Stimulated activated CD4-positive, alpha-beta T cell treated with anti-CD3 and anti-CD28 coated beads, TNF-alpha, amount 100 ng/mL, for 1 hour (primary cell): ENCODE measurements at regions not wholly inside any gene's neighbourhood (a gene's known extent, or its start where the extent isn't known, plus 50 kb on each side); places are given as distances from the start of the nearest gene placed in this dataset.
"Not testable (repeated sequence)": the region's sequence is repeated elsewhere in the genome, so short reads cannot be mapped to it uniquely, and the experiment has no call there.

Experiments used
- DNase-seq, 3 donors: peaks; one replicate each; pipeline ENCODE4 v3.0.0-alpha.2; 2020; ENCODE audit warnings: low read depth in 3 of 3, low spot score in 1 of 3

- DNase-seq, result no peak
Observed at GRCh38 chr10:14429043-14429700, 98.4 kb upstream of the FRMD4A start.

DNA sequence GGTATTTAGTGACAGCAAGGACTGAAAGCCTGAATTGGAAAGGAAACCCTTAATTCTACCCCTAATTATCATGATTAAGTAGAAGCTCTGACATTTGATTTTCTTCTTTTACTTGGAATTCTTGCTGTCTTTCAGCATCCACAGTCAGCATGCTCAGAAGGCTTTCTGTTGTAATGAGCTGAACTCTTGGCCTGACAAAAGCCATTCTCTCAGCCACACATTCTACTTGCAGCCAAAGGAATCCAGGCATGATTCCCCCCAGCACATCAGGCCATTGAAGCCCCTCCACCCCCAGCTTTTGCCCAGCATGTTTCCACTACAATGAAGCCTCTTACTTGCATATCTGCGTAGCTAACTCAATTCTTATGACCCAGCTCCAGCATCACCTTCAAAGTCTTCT lies 94.3 kb upstream of the FRMD4A start:
- DNase-seq, result no peak

DNA sequence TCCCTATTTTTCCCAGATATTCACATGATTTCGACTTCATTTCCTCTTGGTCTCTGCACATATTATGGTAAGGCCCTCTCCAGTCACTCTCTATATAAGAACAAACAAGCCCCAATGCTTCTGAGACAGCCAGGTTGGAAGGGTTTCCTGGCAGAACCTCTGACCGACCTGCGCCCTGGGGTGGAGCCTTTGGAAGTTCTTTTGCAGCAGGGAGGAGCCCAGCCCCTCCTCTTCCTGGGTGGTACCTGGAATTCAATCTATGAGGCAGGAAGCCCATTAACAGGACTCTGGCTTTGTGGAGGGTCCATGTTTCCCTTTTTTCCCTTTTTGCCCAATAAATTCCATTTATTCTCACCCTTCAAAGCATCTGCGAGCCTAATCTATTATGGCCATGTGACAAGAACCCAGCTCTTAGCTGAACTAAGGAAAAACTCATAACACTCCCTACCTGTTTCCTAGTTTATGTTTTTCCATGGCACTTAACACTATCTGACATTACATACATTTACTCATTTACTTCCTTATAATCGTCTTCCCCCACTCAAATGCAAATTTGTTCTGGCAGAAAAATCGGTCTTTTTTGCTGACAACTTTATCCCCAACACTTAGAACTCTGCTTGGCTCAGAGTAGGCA lies 92.5 kb upstream of the FRMD4A start:
- DNase-seq, result no peak

DNA sequence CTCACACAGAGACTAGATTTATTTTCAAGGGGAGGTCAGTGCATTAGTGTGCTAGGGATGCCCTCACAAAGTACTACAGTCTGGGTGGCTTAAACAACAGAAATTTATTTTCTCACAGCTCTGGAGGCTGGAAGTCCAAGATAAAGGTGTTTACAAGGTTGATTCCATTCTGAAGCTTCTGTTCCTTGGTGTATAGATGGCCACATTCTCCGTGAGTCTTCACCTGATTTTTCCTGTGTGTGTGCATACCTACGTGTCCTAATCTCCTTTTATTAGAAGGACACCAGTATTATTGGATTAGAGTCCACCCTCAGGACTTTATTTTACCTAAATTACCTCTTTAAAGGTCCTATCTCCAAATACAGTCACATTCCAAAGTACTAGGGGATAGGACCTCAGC lies 91.7 kb upstream of the FRMD4A start:
- no peak for DNase-seq

DNA sequence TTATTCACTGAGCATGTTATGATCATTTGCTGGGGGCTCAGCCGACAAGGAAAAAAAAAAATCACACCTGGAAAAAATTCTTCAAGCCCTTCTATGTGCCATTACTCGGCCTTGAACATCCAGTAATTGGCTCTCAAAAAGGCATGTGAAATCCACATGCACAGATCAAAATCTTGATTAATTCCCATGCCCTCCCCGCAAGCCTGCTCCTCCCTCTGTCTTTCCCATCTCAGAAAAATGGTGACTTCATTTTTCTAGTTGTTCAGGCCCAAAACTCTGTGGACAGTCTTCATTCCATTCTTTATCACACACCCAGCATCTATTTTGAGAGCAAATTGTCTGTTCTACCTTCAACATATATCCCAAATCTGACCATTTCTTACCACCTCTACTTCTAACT lies 91.2 kb upstream of the FRMD4A start:
- no peak for DNase-seq

GRCh38 chr10:14417336-14417735 lies 86.6 kb upstream of the FRMD4A start:
- not testable (repeated sequence) for DNase-seq

DNA sequence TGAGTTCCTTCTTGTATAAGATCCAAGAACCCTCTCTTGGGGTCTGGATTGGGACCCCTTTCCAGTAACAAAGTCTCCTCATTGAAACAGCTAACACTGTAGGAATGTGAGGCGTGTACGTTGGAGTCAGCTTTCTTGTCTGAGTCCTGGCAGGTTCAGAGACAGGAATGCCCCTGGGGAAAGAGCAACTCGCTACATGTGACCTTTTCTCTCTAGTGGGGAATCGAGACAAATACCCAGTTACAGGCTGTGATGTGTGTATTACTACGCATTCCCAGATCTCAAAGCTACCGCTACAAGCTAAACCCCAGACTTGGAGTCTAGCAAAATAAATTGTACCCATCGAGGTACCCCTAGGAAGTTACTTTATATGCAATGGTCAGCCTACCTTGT lies 85.6 kb upstream of the FRMD4A start:
- DNase-seq, result no peak

- DNase-seq, result no peak
Observed at GRCh38 chr10:14415676-14416307, 85.1 kb upstream of the FRMD4A start.

DNA sequence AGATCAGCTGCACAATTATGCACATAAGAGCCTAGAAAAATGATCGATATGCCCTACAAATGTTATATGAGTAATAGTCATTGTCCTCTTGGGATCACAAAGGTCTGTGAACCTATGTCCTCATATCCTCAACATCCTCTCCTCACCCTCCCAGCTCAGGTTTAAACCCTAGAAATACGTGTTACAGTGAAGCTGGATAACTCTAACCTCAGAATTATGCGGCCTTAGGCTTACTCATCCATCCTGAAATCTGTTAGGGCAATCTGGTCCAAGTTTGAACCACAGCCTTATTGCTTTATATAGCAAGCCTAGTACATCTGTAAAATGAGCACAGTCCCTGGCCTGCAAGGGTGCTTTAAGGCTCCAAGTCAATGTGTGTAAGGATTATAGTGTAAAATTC lies 84.2 kb upstream of the FRMD4A start:
- DNase-seq, result no peak

DNA sequence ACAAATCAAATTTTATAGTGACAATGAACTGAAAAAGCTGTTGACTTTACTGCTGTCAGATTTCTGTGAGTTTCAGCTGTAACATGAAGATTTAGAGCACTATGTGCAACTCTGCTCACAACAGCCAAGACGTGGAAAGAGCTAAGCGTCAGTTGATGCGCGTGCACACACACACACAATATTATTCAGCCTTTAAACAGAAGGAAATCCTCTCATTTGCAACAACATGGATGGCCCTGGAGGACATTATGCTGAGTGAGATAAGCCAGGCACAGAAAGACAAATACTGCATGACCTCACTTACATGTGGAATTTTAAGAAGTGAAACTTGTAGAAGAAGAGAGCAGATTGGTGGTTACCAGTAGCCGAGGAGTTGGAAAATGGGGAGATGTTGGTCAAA lies 82.8 kb upstream of the FRMD4A start:
- DNase-seq, result no peak

- DNase-seq, result no peak
Observed at GRCh38 chr10:14412624-14413023, 81.9 kb upstream of the FRMD4A start.

DNA sequence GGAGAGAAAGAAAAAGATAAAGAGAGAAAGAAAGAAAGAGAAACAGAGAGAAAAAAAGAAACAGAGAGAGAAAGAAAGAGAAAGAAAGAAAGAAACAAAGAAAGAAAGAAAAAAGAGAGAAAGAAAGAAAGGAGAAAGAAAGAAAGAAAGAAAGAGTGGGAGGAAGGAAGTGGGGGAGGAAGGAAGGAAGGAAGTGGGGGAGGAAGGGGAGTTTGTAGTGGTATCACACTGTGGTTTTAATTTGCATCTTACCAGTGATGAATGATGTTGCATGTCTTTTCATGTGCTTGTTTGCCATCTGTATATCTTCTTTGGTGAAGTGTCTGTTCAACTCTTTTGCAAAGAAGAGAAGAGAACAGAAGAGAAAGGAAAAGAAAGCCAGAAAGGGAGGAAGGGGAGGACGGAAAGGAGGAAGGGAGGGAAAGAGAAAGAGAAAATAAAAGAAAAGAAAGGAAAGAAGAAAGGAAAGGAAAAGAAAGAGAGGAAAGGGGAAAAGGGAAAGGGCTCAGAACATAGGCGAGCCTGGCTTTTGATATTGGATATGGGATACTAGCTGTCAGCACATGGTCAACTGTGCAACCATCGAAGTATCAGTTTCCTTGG lies 79.2 kb upstream of the FRMD4A start:
- no peak for DNase-seq

GRCh38 chr10:14409247-14409646 lies 78.5 kb upstream of the FRMD4A start:
- DNase-seq, result peak in 1 of 3 donors; percentile 14

GRCh38 chr10:14408139-14408538 lies 77.4 kb upstream of the FRMD4A start:
- no peak for DNase-seq

DNA sequence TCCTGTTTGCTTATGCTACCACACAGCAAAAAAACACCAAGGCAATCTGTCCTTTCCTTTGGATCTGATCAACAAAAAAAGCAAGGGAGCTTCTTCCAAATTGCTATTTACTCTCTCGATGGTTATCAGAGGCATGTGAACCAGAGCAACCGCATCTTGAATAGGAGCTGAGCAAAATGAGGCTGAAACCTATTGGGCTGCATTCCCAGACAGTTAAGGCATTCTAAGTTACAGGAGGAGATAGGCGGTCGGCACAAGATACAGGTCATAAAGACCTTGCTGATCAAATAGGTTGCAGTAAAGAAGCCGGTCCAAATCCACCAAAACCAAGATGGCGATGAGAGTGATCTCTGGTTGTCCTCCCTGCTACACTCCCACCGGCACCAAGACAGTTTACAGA lies 76.8 kb upstream of the FRMD4A start:
- DNase-seq, result no peak

DNA sequence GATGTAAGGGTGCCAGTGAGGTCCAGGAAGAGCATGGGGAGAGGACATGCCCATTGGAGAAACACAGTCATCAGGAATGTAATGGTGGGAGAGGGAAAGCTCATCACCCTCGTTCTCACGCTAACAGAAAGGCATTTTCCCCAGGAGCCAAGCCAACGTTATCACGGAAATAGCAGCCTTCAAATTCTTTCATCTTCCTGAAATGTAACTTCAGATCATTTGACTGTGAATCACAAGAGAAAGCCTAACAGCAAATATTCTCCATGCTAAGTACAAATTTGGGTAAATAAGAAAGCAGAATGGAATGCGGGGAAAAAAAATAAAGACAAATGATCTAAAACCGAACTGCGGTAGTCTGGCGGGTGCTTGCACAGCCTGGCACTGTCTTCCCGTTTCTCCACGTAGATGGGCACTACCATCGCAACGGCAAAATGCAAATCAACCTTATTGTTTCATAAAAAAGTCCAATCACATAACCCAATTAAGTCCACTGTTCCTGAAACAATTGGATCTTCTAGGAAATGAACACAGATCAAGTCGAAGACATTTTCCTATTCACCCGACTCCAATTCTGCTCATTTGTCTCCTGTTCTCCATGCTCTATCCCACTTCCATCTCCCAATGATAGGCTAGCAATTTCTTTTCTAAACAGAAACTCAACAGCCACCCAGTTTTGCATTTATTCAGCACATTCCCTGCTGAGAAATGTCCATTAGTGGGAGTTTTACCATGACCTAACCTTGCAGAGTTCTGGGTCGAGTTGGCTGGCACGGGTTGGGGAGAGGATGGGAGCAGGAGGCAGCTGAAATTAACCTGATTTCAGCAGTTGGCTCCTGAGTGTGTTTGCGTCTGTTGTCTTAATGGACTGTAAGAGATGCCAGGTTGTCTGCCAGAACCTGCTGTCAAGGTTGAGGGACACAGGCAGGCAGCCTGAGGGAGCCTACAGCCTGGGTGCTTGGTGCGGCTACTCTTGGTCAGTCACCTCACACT lies 74.6 kb upstream of the FRMD4A start:
- no peak for DNase-seq

DNA sequence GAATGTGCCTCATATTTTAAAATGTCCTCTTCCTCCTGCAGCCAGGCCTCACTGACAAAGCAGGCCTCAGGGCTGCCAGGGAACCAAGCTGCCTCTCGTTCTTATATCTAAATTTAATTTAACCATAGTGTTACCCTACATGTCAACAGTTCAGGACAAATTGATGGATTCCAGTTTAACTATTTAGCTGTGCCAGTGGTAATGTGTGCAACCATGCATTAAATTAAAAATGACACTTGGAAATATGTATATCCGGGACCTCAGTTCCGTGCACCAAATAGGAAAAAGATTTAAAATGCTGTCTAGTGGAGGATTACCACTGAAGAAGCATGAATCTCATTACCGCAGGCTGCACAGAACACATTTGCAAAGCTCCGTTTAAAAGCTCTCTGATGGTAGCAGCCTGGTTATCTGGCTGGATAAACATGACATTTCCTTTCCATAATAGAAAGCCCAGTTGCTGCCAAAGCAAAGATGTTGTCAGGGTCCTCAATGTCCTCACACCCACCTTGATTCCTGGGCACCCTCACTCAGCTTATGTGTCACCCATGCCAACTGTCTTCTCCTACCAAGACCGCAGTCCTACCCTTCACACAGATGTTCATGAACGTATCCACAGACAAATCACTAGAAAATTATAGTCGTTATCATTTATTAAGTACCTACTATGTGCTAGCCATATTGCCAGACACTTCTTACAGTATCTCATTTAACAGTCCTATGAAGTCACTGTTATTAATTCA lies 73.3 kb upstream of the FRMD4A start:
- no peak for DNase-seq

DNA sequence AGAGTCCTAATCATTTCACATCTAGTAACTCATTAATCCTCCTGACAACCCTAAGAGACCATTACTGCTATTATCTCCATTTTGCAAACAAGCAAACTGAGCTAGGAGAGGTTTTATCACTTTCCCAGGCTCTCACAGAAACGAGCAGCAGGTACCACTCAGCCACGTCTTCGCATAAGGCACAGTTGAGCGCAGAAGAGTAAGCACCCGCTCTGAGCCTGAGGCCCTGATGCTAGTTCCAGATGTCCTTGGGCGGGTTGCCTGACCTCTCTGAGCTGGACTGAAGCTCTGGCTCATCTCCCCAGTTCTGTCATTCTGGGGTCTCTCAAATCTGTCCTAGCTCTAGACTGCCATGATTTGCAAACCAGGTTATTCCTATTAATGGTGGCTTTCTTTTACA lies 72.6 kb upstream of the FRMD4A start:
- no peak for DNase-seq

DNA sequence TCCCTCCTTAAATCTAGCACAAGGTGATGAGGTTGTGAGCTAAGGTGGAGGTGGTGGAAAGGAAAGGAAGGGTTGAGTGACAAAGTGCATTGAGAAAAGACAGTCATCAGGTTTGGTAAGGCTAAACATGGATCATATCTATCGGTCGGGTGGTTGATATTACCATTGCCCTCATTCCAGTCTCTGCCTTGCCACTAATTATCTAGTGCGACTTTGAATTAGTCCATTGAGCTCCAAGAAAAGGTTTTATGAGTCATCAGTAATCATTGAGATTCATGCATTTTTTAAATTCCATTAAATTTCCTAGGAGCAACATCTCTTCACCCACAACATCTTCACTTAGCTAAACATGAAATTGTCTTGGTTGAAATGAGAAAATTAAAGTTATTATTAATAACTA lies 68.9 kb upstream of the FRMD4A start:
- DNase-seq, result no peak

GRCh38 chr10:14397066-14397465 lies 66.3 kb upstream of the FRMD4A start:
- no peak for DNase-seq
